DND-41 (cell line): ENCODE measurements at regions not wholly inside any gene's neighbourhood (a gene's known extent, or its start where the extent isn't known, plus 50 kb on each side); places are given as distances from the start of the nearest gene placed in this dataset.

Experiments
- EZH2 ChIP-seq: IDR thresholded peaks from 3 replicates; pipeline ENCODE4 v1.6.1; 2012; ENCODE audit warnings: borderline replicate concordance, low read depth, mild to moderate bottlenecking, moderate library complexity, low read length, inconsistent platforms; ENCODE audit not compliant: severe bottlenecking
- TF ChIP-seq, protein P1 (sequence below): IDR thresholded peaks from 2 replicates; pipeline ENCODE4 v1.5.1; 2012; ENCODE audit warnings: borderline replicate concordance, low read length, moderate library complexity, mild to moderate bottlenecking; ENCODE audit not compliant: poor library complexity, severe bottlenecking; ENCODE audit errors: extremely low read depth

DNA sequence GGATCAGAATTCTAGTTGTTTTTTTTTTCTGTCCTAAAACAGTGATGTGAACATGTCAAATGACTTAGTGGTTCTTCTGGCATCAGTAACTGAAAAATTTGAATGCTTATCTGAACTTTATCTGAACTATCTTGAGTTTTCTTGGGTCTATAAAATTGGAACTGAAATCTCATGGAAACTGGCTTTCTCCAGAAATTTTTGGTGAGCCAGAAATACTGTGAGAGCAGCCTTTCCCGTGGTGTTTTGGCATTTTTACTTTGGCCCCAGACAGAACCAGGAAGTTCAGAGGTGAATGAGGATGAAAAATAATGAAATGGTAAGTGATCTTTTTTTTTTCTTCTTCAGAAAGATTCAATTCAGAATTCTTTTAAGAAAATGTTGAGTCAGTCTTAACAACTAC, 89.5 kb upstream of the CCDC91 start:
- TF ChIP-seq, protein P1, sequence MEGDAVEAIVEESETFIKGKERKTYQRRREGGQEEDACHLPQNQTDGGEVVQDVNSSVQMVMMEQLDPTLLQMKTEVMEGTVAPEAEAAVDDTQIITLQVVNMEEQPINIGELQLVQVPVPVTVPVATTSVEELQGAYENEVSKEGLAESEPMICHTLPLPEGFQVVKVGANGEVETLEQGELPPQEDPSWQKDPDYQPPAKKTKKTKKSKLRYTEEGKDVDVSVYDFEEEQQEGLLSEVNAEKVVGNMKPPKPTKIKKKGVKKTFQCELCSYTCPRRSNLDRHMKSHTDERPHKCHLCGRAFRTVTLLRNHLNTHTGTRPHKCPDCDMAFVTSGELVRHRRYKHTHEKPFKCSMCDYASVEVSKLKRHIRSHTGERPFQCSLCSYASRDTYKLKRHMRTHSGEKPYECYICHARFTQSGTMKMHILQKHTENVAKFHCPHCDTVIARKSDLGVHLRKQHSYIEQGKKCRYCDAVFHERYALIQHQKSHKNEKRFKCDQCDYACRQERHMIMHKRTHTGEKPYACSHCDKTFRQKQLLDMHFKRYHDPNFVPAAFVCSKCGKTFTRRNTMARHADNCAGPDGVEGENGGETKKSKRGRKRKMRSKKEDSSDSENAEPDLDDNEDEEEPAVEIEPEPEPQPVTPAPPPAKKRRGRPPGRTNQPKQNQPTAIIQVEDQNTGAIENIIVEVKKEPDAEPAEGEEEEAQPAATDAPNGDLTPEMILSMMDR = no peak
- TF ChIP-seq EZH2 = no peak
